GM21381 (cell line): ENCODE measurements at regions not wholly inside any gene's neighbourhood (a gene's known extent, or its start where the extent isn't known, plus 50 kb on each side); places are given as distances from the start of the nearest gene placed in this dataset.

Experiments
- ATAC-seq: cut with Tn5 transposase; IDR thresholded peaks from one replicate; pipeline ENCODE4 v1.9.1; 2021; ENCODE audit warnings: mild to moderate bottlenecking, moderate library complexity; ENCODE audit not compliant: unreplicated experiment

DNA sequence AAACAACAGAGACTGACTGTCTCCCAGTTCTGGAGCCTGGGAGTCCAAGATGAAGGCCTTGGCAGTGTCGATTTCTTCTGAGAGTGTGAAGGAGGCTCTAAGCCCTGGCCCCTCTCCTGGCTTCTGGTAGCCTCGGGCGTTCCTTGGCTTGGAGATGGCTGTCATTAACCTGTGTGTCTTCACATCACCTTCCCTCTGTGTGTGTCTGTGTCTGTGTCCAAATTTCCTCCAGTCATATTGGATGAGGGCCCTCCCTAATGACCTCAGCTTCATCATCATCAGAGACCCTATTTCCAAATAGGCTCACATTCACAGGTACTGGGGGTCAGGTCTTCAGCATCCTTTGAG is 138.3 kb downstream of the TOMM20 start:
- no peak for ATAC-seq

DNA sequence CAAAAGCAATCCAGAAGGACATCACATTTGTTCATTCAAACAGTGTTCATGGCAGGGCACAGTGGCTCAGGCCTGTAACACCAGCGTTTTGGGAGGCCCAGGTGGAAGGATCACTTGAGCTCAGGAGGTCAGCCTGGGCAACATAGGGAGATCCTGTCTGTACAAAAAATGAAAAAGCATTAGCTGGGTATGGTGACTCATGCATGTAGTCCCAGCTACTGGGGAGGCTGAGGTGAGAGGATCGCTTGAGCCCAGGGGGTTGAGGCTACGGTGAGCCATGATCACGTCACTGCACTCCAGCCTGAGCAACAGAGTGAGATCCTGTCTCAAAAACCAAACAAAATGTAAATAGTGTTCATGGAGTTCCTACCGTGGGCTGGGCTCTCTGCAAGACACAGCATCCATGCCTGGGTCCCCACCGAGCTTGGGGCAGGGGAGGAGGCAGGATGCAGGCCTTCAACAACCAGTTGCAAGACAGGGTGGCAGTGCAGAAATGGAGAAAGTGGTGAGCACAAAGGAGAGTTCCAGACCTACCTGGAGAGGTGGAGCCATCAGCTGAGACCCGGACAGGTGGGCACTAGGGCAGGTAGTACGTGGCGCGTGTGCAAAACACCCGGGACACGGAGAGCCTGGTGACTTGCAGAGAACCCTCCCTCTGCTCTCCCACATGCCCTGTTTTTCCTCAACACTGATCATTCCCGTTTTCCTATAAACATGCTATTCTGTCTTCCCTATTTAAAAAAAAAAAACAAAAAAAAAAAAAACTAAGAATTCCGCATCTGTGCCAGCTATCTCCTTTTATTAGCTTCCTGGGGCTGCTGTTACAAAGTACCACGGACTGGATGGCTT is 138.9 kb downstream of the TOMM20 start:
- no peak for ATAC-seq

DNA sequence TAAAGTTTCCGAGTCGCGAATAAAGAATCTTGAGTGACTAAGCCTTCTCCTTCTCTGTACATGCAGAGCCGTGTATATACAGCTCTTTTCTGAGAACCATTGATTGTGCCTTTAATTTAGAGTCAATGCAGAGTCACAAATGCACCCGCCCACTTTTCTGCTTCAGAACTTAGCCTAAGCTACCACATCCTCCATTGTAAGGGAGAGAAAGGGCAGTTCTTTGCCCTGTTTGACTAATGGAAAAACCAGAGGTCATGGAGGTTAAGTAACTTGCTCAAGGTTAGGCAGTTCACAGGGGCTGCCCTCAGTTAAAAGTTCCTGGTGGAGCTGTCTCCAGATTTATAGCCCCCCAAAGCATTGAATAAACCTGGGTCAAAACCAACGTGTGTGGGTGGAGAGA is 139.6 kb downstream of the TOMM20 start:
- no peak for ATAC-seq

DNA sequence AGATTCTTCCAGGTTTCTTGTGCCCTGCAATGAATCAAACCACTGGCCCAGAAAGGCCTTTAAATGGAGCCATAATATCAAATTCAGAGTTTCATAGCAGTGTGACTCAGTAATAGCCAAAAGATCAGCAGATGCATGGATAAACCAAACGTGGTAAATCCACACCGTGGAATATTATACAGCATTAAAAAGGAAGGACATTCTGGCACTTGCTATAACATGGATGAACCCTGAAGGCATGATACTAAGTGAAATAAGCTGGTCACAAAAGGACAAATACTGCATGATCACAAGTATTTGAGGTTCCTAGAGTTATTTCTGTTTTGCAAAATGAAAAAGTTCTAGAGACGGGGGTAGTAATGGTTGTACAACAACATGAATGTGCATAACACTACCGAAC is 140.1 kb downstream of the TOMM20 start:
- ATAC-seq = no peak

DNA sequence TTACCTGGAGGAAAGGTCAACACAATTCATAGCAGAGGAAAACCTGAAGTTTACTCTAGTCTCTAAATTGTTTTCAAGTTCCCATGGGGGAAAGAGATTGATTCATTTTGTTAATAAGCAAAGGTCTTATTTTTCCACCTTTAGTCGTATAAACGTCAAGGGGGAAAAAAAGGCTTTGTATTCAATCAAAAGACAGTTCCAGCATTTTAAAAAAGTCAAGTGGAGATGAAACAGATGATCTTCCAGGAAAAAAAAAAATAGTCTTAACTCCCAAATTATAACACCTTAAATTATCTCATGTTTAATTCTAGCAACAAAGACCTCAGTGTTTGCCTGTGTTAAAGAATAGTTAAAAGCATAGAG is 140.5 kb downstream of the TOMM20 start:
- no peak for ATAC-seq

DNA sequence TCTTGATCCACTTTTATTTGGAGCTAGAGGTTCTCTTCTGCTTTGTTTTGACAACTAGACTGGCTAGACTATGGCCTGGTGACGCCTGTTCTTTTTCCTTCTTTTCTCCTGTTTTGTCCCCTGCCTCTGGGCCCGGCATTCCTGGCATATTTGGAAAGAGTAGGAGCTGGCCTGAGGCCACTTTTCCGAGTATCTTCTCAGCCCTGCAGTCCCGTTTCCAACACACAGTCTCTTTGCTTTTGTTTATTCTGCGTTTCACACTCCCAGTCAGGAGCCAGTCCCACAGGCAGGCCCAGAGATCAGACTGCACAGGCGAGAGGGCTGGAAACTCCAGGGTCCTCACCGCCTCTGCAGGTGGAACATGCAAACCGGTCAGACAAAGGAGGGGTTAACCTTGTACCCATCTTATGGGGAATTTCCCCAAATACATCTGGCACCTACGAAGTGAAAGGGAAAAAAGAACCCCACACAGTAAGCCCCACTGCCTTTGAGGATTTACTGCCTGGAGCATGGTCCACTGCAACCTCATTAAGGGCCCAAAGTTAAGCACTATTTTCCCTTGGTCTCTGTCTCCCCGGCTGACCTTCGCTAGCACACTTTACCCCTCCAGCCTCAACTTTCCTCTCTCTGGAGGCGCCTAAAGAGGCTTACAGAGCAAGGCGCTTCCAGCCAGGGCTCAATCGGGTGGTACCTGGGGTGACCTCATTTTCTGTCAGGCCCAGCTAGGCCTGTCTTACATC is 141.1 kb downstream of the TOMM20 start:
- peak; percentile 49 for ATAC-seq

DNA sequence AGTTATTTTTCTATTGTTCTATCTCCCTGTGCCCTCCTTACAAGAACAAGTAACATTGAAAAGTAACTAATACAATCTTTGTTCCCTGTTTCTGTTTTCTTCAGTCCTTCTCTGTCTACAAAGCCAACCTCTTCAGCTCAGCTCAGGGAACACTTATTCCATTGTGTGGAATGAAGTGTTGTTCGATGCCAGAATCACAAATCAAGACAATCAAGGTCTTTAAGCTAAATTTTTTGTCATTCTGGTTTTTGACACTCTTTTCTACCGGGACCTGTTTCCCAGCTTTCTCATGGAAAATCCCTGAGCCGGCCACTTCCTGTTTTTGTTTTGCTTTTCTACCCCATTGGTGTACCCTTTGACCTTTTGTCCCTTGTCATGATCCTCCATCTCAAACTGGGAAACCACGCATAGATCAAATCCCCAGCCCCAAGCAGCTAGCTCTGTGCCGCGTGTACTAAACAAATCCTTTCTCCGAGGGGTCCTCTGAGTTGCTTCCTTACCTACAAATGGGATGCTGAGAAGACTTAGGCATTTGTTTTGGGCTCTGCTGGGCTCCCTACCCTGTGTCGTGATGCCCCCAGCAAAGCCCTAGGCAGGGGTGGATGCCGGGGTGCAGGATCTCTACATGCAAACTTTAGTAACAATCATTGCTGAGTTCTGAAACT is 141.8 kb downstream of the TOMM20 start:
- ATAC-seq = no peak

DNA sequence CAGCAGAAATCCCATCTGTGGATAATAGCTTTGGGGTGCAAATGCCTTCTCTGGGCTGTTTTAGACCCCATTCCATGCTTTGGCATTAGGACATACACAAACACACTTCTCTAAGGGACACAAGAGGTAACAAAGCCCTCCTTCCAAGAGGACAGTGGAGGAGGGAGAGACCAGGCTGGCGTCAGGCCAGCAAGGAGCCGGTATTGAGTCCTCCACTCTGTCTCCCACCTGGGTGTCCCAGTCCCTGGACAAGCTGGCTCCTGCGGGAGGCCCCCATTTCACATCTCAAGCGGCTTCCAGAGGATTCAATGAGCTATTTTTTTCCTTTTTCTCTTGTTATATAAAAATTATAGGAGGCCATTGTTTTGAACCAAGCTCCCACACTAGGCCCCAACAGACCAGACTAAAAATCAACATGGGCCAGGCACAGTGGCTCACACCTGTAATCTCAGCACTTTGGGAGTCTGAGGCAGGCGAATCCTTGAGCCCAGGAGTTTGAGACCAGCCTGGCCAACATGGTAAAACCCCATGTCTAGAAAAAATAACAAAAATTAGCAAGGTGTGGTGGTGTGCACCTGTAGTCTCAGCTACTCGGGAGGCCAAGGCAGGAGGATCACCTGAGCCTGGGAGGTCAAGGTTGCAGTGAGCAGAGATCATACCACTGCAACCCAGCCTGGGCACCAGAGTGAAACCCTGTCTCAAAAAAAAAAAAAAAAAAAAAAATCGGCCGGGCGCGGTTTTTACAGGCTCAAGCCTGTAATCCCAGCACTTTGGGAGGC is 142.9 kb downstream of the TOMM20 start:
- no peak for ATAC-seq

DNA sequence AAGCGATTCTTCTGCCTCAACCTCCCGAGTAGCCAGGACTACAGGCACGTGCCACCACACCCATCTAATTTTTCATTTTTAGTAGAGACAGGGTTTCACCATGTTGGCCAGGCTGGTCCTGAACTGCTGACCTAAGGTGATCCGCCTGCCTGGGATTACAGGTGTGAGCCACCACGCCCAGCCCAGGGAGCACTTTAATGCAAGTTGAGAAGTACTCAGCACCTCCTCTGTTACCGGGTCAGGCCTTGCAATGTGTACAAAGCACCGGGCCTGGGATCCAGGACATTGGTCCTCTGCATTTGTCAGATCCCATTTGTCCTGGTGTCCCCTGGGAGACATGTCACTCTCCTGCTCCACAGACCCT is 143.6 kb downstream of the TOMM20 start:
- no peak for ATAC-seq

DNA sequence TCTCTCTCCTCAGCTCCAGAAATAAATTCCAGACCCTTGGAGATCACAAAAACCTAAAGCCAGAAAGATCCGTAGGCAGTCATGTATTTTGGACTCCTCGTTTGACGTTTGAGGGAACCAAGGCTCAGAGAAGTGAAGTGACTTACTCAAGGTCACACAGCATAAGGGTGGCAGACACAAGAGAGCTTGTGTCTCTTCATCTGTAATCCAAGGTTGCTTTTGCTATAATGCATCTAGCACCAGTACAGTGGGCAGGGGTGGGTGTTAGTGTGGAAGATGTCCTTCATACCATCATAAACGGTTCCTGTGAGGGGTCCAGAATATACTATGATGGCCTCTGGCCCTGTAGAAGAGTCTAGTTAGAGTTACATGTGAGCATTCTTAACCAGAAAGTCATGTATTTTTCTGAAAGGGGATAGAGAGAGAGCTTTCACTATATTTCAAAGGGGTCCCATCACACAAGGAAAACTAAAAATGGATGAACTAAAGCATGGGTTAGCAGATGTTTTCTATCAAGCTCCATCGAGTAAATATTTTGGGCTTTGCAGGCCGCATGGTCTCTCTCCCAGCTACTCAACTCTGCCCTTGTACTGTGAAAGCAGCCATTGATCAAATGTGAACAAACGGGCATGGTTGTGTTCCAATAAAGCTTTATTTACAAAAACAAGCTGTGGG is 144.9 kb downstream of the TOMM20 start:
- ATAC-seq = no peak

DNA sequence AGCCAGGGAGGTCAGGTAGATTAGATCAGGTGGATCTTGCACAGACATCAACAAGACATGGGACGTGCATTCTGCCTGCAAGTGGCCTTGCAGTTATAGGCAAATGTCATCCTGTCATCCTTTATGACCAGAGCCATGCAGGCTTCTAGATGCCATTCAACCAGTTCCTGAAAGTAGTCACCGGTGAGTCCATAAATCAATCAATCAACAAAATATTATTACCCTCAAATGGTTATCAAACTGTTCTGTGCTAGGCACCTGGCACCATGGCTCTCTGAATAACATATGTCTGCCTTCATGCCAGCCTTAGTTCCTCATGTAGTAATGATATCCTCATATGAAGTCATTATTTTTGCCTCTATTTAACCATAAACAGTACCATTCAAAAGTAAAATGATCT is 146.9 kb downstream of the TOMM20 start:
- ATAC-seq = no peak

DNA sequence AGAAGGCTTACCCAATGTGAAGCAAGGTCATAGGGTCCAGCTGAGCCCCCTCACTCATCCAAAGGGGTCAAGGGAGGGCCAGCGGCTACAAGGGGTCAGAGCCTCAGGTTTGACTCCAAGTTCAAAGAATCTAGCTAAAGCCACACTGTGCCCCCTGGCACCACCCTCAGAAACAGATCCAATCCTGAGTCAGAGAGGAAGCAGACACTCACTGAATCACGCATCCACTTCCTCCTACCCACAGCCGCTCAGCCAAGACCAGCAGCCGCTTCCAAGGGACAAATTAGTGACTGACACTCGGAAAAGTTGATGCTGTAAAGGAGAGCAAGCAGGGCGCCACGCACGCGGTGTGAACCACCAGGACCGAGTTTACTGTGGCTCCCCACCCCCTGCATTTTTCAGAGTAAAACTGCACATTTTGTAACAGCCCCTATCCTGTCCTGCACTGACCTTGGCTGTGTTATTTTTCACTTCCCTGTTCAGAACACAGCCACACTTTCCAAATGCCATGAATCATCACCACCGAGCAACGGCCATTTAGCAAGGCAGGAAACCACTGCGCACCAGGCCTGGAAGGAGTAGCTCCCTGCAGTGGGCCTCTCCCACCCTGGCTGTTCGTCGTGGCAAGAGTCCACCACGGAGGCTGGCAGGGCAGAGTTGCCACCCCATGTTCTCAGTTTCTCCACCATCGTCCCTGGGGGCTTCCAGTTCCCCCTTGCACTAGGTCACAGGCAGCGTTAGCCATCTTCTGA is 147.8 kb downstream of the TOMM20 start:
- peak; percentile 36 for ATAC-seq

DNA sequence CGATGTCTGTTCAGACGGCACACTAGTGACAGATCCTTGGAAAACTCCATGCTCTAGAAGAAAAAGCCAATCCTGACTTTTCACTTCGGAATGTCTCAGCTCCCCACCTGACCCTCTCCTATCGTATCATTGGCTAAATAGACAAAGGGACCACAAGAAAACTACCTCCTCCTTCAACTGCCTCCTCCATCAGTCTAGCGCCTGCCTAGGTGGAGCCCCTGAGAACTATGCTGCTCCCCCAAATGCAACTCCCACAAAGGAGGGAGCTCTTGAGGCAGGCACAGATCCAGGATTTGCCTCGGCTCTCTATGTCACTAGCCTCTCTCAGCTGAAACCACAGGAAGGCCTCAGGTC is 148.4 kb downstream of the TOMM20 start:
- peak; percentile 3 for ATAC-seq

DNA sequence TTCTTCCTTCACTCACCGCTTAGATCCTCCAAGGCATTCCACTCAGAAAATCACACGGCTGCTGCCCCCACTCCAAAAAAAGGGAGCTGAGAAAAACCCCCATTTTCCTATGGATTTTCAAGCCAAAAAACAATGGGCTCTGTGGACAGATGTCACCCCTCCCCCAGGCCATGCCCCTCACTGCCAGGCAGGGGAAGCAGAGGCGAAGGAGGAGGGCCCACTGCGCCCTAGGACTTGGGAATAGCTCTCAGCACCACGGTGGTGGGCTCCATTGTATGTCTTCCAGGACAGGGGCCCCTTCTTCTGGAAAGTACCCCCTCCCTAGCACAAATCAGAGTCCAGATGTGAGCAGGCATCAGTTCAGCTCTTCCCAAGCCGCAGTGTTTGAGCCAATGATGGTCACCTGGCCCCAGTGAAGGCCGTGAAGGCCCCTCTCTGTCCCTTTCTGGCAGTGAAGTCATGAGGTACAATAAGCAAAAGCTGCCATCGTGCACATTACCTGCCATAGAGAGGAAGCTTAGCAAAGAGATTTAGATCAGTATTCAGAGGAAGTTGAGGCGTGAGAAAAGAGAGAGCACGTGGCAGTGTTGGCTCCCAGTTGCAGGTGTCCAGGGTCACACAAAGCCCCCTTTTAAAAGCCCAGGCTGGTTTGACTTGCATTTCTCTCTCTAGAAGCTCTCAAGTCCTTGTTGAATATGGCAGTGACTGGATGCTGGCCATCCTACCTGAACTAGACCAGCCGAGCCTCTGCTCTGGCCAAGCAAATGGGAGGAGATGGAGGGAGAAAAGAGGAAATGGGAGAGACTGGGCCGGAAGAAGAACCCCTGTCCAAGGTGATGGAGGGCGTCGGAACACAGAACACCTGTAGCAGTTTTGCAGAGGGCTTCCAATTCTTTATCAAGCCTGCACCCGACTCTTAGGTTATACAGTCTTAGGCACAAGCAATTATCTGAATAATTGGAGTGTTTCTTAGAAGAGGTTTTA is 149.0 kb downstream of the TOMM20 start:
- ATAC-seq = no peak

DNA sequence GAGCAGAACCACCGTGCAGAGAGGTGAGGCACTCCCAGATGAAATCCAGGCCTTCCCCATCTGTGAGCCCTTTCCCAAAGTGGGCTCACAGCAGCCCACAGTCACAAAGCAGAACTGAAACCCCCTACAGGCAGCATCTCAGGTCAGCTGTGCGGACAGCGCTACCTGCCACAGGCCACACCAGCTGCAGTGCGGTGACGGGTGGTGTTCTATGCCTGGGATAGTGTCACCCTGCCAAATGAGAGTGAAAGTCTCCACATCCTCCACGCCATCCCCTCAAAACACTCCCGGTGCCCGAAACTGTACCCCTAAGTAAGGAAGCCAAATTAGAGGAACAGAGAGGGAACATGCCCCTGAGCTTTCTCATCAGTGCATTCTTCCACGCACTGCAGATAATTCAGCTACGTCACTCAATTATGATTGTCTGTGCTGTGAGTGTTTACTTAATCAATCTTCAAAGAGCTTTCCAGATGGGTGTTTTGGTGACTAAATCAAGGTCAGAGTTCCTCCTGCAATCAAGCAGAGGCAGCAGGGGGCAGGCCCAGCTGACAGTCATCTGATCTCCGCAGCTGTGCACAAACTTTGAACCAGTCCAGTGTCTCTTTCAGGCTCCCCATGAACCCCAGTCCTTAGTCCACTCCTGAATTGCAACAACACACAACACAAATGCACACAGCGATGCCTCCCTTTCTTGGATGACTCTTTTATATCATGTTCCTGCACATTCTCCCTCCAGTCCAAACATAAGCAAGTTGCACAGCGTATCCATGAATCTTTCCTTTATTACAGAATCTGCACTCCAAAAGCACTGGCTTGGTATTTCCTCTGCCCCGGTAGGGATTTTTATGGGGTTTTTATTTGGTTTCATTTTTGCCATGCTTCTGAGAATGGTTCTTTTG is 150.0 kb downstream of the TOMM20 start:
- peak; percentile 61 for ATAC-seq

DNA sequence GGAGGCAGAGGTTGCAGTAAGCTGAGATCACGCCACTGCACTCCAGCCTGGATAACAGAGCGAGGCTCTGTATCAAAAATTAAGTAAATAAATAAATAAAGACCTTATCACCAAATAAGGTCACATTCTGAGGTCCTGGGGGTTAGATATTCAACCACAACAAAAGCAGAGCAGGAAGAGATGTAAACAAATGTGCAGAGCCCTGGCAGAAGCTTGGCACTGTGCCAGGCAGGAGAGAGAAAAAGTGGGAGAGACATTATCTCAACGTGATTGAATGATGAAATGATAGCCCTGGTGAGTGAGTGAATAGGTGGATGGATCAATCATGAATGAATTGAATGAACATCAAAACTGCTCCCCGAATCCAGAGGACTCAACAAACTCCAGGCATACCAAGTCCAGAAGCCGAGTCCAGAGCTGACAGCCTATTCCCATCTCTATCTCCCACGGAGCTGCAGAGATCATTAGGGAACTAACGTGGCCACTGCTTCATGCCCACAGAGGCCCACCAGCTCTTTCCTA is 150.7 kb downstream of the TOMM20 start:
- ATAC-seq = no peak

DNA sequence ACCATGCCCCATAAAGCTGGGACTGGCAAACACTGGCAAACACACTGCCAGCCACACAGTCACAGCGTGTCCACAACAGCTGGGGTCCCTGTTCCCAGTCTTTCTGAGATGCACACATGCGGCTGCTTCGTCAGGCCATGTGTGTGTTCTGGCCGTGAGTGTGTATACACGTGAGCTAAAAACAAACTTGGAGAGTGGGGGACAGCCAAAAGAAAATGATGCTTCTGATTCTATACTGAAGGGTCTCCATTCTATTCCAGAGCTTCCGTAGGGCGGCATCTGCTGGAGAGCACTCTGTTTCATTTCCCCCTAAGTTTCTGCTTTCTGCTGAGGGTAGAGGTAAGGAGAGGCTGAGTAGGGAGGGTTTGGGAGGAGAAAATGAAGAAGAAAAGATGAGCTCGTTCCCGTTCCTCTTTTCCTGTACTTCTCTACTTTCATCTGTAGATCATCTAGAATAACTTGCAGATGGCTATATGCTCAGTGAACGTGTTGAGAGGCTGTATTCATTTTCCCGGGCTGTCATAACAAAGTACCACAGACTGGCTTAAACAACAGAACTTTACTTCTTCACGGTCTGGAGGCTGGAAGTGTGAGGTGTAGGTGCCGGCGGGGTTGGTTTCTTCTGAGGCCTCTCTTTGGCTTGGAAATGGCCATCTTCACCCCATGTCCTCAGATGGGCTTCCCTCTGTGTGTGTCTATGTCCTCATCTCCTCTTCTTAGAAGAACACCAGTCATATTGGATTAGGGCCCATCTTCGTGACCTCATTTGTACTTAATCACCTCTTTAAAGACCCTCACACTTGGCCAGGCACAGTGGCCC is 151.6 kb downstream of the TOMM20 start:
- no peak for ATAC-seq
